Stimulated activated CD4-positive, alpha-beta T cell treated with anti-CD3 and anti-CD28 coated beads, Interleukin-12 subunit alpha, Interleukin-12 subunit beta, amount 100 ng/mL, for 48 hours (primary cell): ENCODE measurements at regions not wholly inside any gene's neighbourhood (a gene's known extent, or its start where the extent isn't known, plus 50 kb on each side); places are given as distances from the start of the nearest gene placed in this dataset.

Experiments
- DNase-seq, 3 donors: peaks; one replicate each; pipeline ENCODE4 v3.0.0-alpha.2; 2020; ENCODE audit warnings: low read depth in 2 of 3, low spot score in 1 of 3

DNA sequence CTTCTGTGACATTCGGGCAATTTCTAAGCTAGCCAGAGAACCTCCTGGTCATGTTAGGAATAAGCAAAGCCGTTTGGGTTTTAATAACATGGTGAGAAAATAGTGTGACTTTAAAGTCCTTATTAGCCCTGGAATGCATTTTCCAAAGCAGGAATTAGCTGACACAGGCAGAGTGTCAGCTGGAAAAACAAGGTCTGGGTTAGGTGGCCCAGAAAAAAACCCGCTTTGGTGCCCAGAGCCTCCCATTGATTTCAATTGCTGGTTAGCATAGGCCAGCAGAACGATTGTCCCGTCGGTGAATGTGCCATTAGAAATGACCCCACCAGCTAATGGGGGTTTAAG is 62.1 kb upstream of the CPEB4 start:
- DNase-seq = no peak

DNA sequence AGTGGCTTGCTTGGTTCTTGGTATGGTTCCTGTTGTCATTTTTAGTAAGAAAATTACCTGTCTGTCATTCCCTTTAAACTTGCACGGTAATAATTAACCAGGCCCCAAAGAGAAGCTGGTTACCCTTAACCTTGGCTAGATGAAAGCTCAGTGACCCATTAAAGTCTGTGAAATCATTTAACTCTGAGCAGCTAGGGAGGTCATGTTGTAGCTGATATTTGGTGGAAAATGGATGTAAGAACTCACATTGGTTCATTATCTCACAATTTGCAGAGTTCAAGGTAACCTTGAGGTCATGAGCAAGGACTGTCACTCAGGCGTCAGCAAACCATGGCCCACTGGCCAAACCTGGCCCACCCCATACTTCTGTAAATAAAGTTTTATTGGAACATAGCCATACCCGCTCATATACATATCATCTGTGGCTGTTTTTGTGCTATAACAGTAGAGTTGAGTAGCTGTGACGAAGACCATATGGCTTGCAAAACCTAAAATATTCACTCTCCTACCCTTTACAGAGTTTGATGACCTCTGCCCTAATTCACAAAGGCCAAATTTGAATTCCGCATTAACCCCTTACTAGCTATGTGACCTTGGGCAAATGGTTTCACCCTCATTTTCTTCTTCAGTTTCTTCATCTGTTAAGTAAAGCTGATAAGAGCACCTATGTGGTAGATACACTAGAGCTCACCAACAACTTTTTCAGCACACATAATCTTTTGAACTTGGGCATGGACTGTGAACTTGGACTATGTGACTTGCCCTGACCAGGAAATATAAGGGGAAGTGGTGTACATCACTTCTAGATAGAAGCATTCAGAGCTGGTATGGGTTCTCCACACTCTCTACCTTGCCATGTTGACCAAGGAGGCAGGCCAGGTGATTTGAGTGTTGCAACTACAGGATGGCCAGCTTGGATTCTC is 61.5 kb upstream of the CPEB4 start:
- DNase-seq = no peak

DNA sequence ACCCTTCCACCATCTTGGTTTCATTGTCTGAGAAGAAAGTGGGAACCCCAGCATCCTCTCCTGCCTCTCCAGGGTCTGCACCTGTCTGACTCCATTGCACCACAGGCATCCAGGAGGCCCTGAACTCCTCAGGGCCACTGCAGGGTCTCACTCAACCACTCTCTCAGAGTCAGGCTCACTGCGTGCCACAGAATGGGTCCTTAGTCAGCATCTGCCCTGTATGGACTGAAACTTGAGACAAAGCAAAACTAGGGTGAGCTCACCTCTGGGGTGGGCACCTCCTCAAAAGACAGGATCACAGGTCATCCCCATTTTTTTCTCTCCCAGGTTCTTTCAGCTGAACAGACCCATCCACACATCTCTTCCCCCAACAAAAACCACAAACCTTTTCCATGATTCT is 59.2 kb upstream of the CPEB4 start:
- no peak for DNase-seq

DNA sequence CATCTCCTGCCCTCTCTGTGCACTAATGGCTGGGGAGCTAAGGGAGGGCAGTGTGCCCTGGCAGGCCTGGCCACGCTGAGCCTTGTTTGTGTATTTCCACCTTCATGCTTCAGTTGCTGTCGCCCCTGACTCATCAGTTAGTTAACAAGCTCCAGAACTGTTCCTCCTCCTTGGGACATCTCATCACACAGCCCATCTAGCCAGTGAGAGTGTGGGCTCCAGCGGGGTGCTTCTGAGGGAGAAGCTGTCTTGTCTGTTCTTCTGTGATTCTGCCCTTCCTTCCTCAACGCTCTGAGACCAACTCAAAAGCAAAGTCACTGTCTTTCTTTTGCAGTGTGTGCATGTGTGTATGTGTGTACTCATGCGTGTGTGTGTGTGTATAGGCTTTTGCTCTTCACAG is 58.3 kb upstream of the CPEB4 start:
- DNase-seq = no peak

DNA sequence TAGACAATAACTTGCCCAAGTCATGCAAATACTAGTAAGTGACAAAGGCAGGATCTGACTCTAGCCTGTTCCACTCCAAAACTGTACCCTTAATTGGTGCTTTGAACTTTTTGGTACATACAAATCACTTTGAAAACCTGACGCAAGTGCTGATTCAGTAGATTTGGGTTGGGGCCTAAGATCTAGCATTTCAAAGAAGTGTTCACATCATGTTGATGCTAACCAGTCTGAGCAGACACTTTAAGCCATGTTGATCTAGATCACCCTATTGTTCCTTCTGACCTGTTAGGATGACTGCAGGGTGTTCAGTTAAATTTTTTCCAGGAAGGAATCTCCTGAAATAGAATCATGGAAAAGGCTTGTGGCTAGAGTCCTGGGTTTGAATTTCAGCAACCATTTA is 57.7 kb upstream of the CPEB4 start:
- DNase-seq = no peak

DNA sequence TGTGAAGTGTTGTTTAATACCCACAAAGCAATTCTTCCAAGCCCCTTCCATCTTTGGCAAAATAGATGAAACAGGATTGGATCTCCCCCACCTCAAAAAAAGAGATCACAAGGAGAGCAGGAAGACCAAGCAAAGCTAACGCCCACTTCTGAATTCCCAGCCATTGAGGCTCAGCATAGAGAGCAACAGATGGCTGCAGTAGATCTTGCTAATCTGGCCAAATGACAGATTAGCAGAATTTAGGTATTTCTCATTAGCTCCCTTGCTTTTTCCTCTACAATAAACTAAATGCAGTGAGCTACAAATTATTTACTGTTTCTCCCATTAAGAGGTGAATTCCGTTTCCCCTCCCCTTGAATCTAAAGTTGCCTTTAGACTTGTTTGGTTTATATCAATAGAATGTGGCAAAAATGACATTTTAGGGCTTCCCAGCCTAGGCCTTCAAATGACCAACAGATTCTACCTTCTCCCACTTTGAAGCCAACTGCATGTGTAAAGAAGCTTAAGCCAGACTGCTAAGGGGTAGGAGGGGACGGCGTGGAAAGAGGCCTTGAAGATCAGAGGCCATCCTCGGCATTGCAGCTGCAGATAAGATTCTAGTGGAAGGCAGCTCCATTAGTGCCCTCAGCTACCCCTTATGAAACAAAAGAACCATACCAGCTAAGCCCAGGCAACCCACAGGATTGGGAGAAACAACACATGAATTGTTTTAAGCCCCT is 56.8 kb upstream of the CPEB4 start:
- no peak for DNase-seq

DNA sequence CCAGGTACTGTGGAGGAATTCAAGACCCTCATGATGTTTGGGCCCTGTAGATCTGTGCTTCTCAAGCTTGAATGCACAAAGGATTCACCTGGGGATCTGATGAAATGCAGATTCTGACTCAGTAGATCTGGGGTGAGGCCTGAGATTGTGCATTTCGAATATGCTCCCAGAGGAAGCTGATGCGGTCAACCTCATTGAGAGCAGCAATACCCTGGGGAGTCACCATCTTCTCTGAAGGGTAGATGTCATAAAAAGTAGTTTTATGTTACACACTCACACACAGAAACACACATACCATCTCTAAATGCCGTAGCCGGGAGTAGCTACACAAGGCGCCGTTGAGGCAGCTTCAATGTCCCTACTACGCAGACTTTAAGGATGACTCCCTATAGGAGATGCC is 55.8 kb upstream of the CPEB4 start:
- DNase-seq = no peak

DNA sequence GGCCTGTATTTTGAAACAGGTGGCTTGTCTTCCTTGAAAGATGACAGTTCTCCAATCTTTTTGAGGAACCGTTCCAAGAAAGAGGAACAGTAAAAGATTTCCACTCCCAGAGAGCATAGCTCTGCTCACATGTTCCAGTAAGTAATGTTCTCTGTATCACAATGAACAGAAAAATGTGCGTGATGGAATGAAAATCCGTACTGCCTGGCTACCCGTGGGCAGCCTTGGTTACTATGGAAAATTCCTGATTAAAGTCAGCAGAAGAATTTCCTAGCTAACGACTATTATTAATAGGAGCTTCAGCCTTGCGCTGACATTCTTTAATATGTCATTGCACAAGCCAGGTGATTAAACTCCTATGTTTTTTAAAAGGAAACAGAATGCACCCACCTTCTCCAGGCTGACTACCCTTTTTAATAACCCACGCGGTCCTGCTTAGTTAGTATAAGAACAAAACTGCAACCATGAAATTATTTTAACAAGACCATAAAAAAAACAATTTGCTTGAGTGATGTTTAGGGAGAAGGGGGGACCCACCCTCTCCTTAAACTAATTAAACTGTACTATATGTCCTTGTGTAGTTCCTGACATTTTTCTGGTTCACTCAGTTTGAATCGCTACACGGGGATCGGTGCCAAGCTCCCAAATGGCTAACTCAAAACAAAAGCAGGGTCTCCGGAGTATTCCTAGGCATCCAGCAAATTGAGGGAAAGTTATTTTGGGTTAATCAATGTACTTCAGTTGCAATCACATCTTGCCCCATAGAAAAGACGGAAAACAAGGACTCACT is 54.8 kb upstream of the CPEB4 start:
- DNase-seq = no peak

DNA sequence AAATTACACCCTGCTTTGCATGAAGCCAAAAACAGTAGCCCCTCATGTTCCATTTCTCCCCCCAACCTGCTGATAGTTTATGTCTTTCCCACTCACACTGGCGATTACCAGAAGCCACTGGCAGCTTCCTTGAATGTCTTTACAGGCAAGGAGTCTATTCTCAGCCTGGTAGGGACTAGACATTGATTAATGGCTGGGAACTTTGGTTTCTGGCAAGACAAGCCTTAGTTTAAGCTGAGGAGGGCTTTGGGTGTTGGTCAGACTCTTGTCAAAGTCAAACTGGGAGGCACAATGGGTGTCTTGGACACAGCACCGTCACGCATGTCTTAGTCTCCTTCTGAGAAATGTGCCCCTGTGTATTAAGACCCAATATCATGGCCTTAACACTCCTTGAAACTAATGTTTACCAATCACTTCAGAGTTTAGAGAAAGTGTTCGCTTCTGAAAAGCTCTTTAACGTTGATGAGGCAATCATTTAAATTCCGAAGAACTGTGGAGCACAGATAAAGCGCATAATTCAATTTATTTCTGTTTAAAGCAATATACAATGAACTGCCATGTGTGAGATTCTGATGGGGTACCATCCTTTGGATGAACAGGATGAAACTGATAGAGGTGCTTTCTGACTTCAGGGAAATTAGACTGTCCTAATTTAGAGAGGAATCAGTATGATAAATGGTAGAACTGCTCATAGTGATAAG is 53.9 kb upstream of the CPEB4 start:
- no peak for DNase-seq

DNA sequence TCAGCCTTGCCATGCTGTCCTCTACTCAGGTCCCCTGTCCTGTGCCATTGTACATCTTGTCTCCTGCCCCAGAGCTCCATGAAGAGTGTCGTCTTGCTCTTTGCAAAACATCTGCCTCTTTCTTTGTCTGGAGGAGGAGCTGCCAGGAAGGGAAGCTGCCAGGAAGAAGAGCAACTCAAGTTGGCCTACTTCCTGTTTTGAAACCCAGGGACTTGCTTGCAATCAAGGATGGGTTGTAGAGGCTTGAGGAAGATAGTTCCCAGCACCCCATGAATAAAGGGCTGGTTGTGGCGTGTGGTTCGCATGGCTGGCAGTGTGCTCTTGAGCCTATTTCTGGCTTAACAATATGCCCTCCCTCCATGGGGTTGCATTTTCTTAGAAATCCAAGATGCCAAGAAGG is 53.0 kb upstream of the CPEB4 start:
- DNase-seq = no peak

DNA sequence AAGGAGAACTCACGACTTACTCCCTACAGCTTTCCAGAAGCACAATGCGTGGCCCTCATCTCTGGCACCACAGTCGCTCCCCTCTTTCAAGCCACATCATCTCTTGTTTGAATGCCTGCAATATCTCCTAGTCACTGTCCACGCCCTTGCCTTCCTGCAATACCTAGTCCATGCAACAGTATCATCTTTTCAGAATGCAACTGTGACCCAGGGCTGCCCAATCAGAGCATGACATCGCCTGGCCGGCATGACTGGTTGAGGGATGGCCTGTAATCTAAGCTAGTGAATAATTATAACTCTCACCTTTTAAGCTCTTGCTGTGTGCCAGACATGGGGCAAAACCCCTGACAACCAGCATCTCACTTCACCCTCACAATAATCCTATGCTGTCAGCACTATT is 52.5 kb upstream of the CPEB4 start:
- DNase-seq = no peak

DNA sequence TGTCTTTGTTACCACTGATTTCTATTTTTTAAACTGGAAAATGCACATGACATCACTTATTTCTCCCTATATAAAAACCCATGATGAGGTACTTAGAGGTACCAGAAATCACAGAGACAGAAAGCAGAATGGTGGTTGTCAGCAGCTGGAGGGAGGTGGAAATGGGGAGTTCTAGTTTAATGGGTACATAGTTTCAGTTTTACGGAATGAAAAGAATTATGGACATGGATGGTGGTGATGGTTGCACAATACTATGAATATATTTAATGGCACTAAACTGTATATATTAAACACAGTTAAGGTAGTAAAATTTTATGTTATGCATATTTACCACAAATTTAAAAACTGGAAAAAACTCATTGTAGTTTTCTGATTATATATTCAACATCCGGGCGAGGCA is 50.5 kb upstream of the CPEB4 start:
- DNase-seq = no peak
